ENCODE measurements at regions not wholly inside any gene's neighbourhood (a gene's known extent, or its start where the extent isn't known, plus 50 kb on each side); places are given as distances from the start of the nearest gene placed in this dataset.

GRCh38 chr1:55334797-55335196 is 119.6 kb upstream of the USP24 start:
- TF ChIP-seq CTCF (IDR thresholded peaks at IDR 0.05; ENCODE audit: low read length) = no peak
- no peaks in the 10 kb centered on the region; the same call in 1 of the 2 replicates for H3K27me3 ChIP-seq (ENCODE audit: insufficient read depth, low read length)
- H2AFZ ChIP-seq (ENCODE audit: low read length) = no peak overlapping the region
- no peak overlapping the region for H3K27ac ChIP-seq (ENCODE audit: low read depth, low read length, poor library complexity, severe bottlenecking)
- H3K9ac ChIP-seq (ENCODE audit: low read length) = no peak overlapping the region
- no peaks in the 10 kb centered on the region; the same call in 1 of the 2 replicates for H3K9me3 ChIP-seq (ENCODE audit: low read length)
- H3K9me2 ChIP-seq (ENCODE audit: low read depth, low read length) = no peaks in the 10 kb centered on the region
- H3K79me2 ChIP-seq (ENCODE audit: insufficient read depth, low read length) = no peaks in the 10 kb centered on the region
- H3K4me1 ChIP-seq (ENCODE audit: insufficient read depth, low read length, severe bottlenecking) = no peaks in the 10 kb centered on the region
- no peaks in the 10 kb centered on the region for H3K36me3 ChIP-seq (ENCODE audit: insufficient read depth, low read length)
- no peaks in the 10 kb centered on the region for H4K20me1 ChIP-seq (ENCODE audit: insufficient read depth, low read length)
- H3F3A ChIP-seq (ENCODE audit: insufficient read depth, low read length) = no peaks in the 10 kb centered on the region
- no peak overlapping the region for H3K4me2 ChIP-seq (ENCODE audit: low read length)
- no peak overlapping the region for H3K4me3 ChIP-seq (ENCODE audit: low read depth, low read length, poor library complexity, severe bottlenecking)

- H4K20me1 ChIP-seq (ENCODE audit: insufficient read depth, low read length) = no peaks in the 10 kb centered on the region
- no peaks in the 10 kb centered on the region for H3K79me2 ChIP-seq (ENCODE audit: insufficient read depth, low read length)
- no peaks in the 10 kb centered on the region for H3F3A ChIP-seq (ENCODE audit: insufficient read depth, low read length)
- H3K4me2 ChIP-seq (ENCODE audit: low read length) = no peak overlapping the region
- no peak overlapping the region for H3K9ac ChIP-seq (ENCODE audit: low read length)
- no peak overlapping the region for H2AFZ ChIP-seq (ENCODE audit: low read length)
- H3K4me3 ChIP-seq (ENCODE audit: low read depth, low read length, poor library complexity, severe bottlenecking) = no peak overlapping the region
- H3K27me3 ChIP-seq (ENCODE audit: insufficient read depth, low read length) = no peaks in the 10 kb centered on the region; the same call in 1 of the 2 replicates
- no peaks in the 10 kb centered on the region for H3K9me3 ChIP-seq (ENCODE audit: low read length)
- no peaks in the 10 kb centered on the region for H3K36me3 ChIP-seq (ENCODE audit: insufficient read depth, low read length)
- H3K9me2 ChIP-seq (ENCODE audit: low read depth, low read length) = no peaks in the 10 kb centered on the region
- TF ChIP-seq EZH2 (IDR thresholded peaks at IDR 0.05; ENCODE audit: borderline replicate concordance, low read length) = no peak
- TF ChIP-seq CTCF (IDR thresholded peaks at IDR 0.05; ENCODE audit: low read length) = no peak
- no peak overlapping the region for H3K27ac ChIP-seq (ENCODE audit: low read depth, low read length, poor library complexity, severe bottlenecking)
- H3K4me1 ChIP-seq (ENCODE audit: insufficient read depth, low read length, severe bottlenecking) = no peaks in the 10 kb centered on the region
Observed at GRCh38 chr1:55334160-55334559, 119.0 kb upstream of the USP24 start.

- no peak overlapping the region for H3K4me2 ChIP-seq (ENCODE audit: low read length)
- H3K9me3 ChIP-seq (ENCODE audit: low read length) = no peaks in the 10 kb centered on the region
- no peaks in the 10 kb centered on the region for H3K9me2 ChIP-seq (ENCODE audit: low read depth, low read length)
- no peaks in the 10 kb centered on the region for H3F3A ChIP-seq (ENCODE audit: insufficient read depth, low read length)
- no peak overlapping the region for H2AFZ ChIP-seq (ENCODE audit: low read length)
- H3K9ac ChIP-seq (ENCODE audit: low read length) = no peak overlapping the region
- H3K4me1 ChIP-seq (ENCODE audit: insufficient read depth, low read length, severe bottlenecking) = no peaks in the 10 kb centered on the region
- H3K79me2 ChIP-seq (ENCODE audit: insufficient read depth, low read length) = no peaks in the 10 kb centered on the region
- TF ChIP-seq EZH2 (IDR thresholded peaks at IDR 0.05; ENCODE audit: borderline replicate concordance, low read length) (no peak), CTCF (IDR thresholded peaks at IDR 0.05; ENCODE audit: low read length) (no peak)
- no peaks in the 10 kb centered on the region for H4K20me1 ChIP-seq (ENCODE audit: insufficient read depth, low read length)
- H3K36me3 ChIP-seq (ENCODE audit: insufficient read depth, low read length) = no peaks in the 10 kb centered on the region
- no peaks in the 10 kb centered on the region; the same call in 1 of the 2 replicates for H3K27me3 ChIP-seq (ENCODE audit: insufficient read depth, low read length)
- H3K4me3 ChIP-seq (ENCODE audit: low read depth, low read length, poor library complexity, severe bottlenecking) = no peak overlapping the region
- no peak overlapping the region for H3K27ac ChIP-seq (ENCODE audit: low read depth, low read length, poor library complexity, severe bottlenecking)
Observed at GRCh38 chr1:55333461-55333860, 118.3 kb upstream of the USP24 start.
